A673 (cell line): ENCODE measurements at regions not wholly inside any gene's neighbourhood (a gene's known extent, or its start where the extent isn't known, plus 50 kb on each side); places are given as distances from the start of the nearest gene placed in this dataset.

Source experiments
- BruUV-seq: library from RNA; stranded (reverse); fragments of 400-500 nt; replicated peaks from 2 replicates; lab custom pipeline; 2021; lab: Mats Ljungman, UMichigan
- CTCF ChIA-PET: fragments of 300-600 bp; sonication (Branson Sonifier 250); formaldehyde crosslinking; loops from one replicate; lab custom pipeline; 2022; ENCODE audit warnings: antibody characterized with exemption; lab: Charles Lee
- POLR2A ChIA-PET: fragments of 300-600 bp; sonication (Branson Sonifier 250); formaldehyde crosslinking; loops from one replicate; lab custom pipeline; 2022; ENCODE audit warnings: antibody characterized with exemption; ENCODE audit not compliant: low non-redundant PET; lab: Charles Lee
- DNase-seq: peaks from one replicate; pipeline ENCODE4 v3.0.0-alpha.2; 2015; ENCODE audit warnings: low spot score
- H3K27ac ChIP-seq: fragments of 200-600 bp; sonication (generic); 2 replicates; pipeline ENCODE4 v1.5.1; 2016; ENCODE audit warnings: mixed run types, low read depth, mild to moderate bottlenecking, mixed read lengths, antibody characterized with exemption, low read length; ENCODE audit not compliant: poor library complexity, severe bottlenecking
- H3K27me3 ChIP-seq: fragments of 200-600 bp; sonication (generic); replicated peaks from 2 replicates; pipeline ENCODE4 v1.6.1; 2017; ENCODE audit warnings: mixed run types, low read depth, mild to moderate bottlenecking, mixed read lengths, antibody characterized with exemption, low read length; ENCODE audit not compliant: insufficient read depth, poor library complexity
- H3K36me3 ChIP-seq: fragments of 200-600 bp; sonication (generic); 2 replicates; pipeline ENCODE4 v1.6.1; 2016; ENCODE audit warnings: mixed run types, mild to moderate bottlenecking, mixed read lengths, antibody characterized with exemption, low read length; ENCODE audit not compliant: insufficient read depth, poor library complexity, severe bottlenecking
- H3K4me1 ChIP-seq: fragments of 200-600 bp; sonication (generic); 2 replicates; pipeline ENCODE4 v1.6.1; 2017; ENCODE audit warnings: mixed run types, mild to moderate bottlenecking, mixed read lengths, antibody characterized with exemption, low read length; ENCODE audit not compliant: insufficient read depth, poor library complexity, severe bottlenecking
- H3K4me3 ChIP-seq: fragments of 200-600 bp; sonication (generic); 2 replicates; pipeline ENCODE4 v1.5.1; 2016; ENCODE audit warnings: low read depth, mixed run types, mild to moderate bottlenecking, mixed read lengths, low read length; ENCODE audit not compliant: poor library complexity, severe bottlenecking
- H3K9me3 ChIP-seq: fragments of 200-600 bp; sonication (generic); 2 replicates; pipeline ENCODE4 v1.6.1; 2016; ENCODE audit warnings: mixed run types, low read depth, mild to moderate bottlenecking, mixed read lengths, antibody characterized with exemption, low read length; ENCODE audit not compliant: poor library complexity, severe bottlenecking
- EZH2 ChIP-seq: fragments of 200-600 bp; sonication (generic); IDR thresholded peaks from 2 replicates; pipeline ENCODE4 v1.6.1; 2017; ENCODE audit warnings: borderline replicate concordance, low read depth, mild to moderate bottlenecking, mixed read lengths, antibody characterized with exemption, low read length; ENCODE audit not compliant: poor library complexity, severe bottlenecking
- intact Hi-C: fragments of 100-400 bp; cut with micrococcal nuclease; formaldehyde crosslinking; loops from one replicate; pipeline ENCODE4 v1.10.0; 2022; ENCODE audit not compliant: unreplicated experiment
- TF ChIP-seq, protein P1 (sequence below): fragments of 300-800, 200-600 bp; sonication (generic); conservative IDR thresholded peaks from 2 replicates; pipeline ENCODE4 v1.5.1; 2017; ENCODE audit warnings: low read depth, mild to moderate bottlenecking, antibody characterized with exemption, low read length, moderate library complexity, mixed read lengths

DNA sequence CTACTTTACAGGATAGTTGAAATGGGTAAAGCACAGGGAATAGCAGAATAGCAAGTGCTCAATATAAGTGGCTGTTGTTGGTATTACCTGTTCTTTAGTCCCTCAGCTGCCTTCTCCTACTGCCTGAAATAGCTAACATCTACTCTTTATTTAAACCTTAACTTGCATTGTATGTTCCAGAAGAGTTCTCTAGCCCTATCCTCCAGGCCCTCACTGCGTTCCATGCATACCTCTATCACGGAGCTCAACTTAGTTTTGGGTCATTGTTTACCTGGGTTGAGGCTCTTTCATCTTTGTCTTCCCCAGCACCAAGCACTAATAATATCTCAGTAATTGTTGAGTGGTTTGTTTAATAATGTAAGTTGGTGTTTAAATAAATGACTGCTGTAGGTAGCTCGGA is 242.2 kb upstream of the FANCL start:
- Histone ChIP-seq H3K4me3 (no peak overlapping the region), H3K4me1 (no peaks in the 10 kb centered on the region), H3K9me3 (no peaks in the 10 kb centered on the region), H3K36me3 (no peaks in the 10 kb centered on the region), H3K27ac (no peak overlapping the region), H3K27me3 (no peaks in the 10 kb centered on the region)
- TF ChIP-seq, protein P1, sequence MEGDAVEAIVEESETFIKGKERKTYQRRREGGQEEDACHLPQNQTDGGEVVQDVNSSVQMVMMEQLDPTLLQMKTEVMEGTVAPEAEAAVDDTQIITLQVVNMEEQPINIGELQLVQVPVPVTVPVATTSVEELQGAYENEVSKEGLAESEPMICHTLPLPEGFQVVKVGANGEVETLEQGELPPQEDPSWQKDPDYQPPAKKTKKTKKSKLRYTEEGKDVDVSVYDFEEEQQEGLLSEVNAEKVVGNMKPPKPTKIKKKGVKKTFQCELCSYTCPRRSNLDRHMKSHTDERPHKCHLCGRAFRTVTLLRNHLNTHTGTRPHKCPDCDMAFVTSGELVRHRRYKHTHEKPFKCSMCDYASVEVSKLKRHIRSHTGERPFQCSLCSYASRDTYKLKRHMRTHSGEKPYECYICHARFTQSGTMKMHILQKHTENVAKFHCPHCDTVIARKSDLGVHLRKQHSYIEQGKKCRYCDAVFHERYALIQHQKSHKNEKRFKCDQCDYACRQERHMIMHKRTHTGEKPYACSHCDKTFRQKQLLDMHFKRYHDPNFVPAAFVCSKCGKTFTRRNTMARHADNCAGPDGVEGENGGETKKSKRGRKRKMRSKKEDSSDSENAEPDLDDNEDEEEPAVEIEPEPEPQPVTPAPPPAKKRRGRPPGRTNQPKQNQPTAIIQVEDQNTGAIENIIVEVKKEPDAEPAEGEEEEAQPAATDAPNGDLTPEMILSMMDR, result no peak
- no peak for TF ChIP-seq EZH2
- no TSS peak for BruUV-seq
- ChIA-PET CTCF (no interaction called here), POLR2A (no interaction called here)
- intact Hi-C loops, result no loop called here
- no peak for DNase-seq

DNA sequence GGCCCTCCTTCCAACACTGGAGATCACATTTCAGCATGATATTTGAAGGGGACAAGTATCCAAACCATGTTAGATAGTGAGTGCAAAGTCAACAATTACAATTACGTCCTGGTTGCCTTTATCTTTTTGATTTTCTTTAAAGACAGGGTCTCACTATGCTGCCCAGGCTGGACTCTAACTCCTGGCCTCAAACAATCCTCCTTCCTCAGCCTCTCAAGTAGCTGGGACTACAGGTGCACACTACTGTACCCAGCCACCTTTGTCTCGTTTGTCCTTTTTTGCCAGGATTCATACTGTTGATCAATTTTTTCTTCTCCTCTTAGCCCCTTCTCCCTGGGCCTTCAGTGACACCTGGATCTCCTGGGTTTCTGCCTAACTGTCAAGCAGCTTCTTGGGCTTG is 240.5 kb upstream of the FANCL start:
- Histone ChIP-seq H3K27ac (no peak overlapping the region), H3K4me3 (no peak overlapping the region), H3K4me1 (no peaks in the 10 kb centered on the region), H3K9me3 (no peaks in the 10 kb centered on the region), H3K36me3 (no peaks in the 10 kb centered on the region), H3K27me3 (no peaks in the 10 kb centered on the region)
- ChIA-PET POLR2A (no interaction called here), CTCF (no interaction called here)
- no peak for TF ChIP-seq EZH2
- TF ChIP-seq, protein P1, result no peak
- intact Hi-C loops, result no loop called here
- DNase-seq, result no peak
- no TSS peak for BruUV-seq

DNA sequence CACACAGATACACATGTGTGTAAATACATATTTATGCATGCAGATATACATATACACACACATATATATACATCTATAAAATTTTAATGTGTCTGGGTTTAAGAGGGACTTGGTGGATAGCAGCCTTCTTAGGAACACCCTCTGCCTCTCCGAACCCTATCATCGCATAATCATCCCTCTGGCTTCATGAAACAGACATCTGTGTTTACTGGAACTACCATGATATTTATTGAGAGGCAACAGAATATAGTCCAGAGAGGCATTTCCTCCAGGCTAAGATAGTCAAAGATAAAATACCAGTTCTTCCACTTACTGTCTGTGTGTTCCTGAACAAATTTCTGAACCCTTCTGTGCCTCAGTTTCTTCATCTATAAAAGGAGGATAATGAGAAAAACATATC is 239.0 kb upstream of the FANCL start:
- Histone ChIP-seq H3K27ac (no peak overlapping the region), H3K4me1 (no peaks in the 10 kb centered on the region), H3K9me3 (no peaks in the 10 kb centered on the region), H3K4me3 (no peak overlapping the region), H3K27me3 (no peaks in the 10 kb centered on the region), H3K36me3 (no peaks in the 10 kb centered on the region)
- no peak for DNase-seq
- ChIA-PET CTCF (no interaction called here), POLR2A (no interaction called here)
- intact Hi-C loops, result no loop called here
- TF ChIP-seq, protein P1, result no peak
- no peak for TF ChIP-seq EZH2
- no TSS peak for BruUV-seq
